Neuronal stem cell (in vitro differentiated cells): ENCODE measurements at regions not wholly inside any gene's neighbourhood (a gene's known extent, or its start where the extent isn't known, plus 50 kb on each side); places are given as distances from the start of the nearest gene placed in this dataset.
A peak's percentile ranks its signal among the peaks of the same experiment; 100 is the strongest.

ENCODE experiments used
- DNase-seq: peaks from one replicate; pipeline ENCODE4 v3.0.0-alpha.2; 2013; ENCODE audit warnings: low spot score
- H2AFZ ChIP-seq: one replicate; pipeline ENCODE4 v1.6.1; 2013; ENCODE audit warnings: mild to moderate bottlenecking, low read length, inconsistent platforms
- H2AK5ac ChIP-seq: 2 replicates; pipeline ENCODE4 v1.6.1; 2013; ENCODE audit warnings: low read depth, mild to moderate bottlenecking, inconsistent platforms, low read length, moderate library complexity, mixed read lengths
- H2BK120ac ChIP-seq: 2 replicates; pipeline ENCODE4 v1.6.1; 2013; ENCODE audit warnings: low read depth, mild to moderate bottlenecking, inconsistent platforms, low read length, moderate library complexity, mixed read lengths
- H2BK12ac ChIP-seq: one replicate; pipeline ENCODE4 v1.6.1; 2013; ENCODE audit warnings: low read length, inconsistent platforms
- H2BK15ac ChIP-seq: 2 replicates; pipeline ENCODE4 v1.6.1; 2013; ENCODE audit warnings: mild to moderate bottlenecking, low read length, inconsistent platforms, mixed read lengths
- H2BK5ac ChIP-seq: one replicate; pipeline ENCODE4 v1.6.1; 2013; ENCODE audit warnings: inconsistent platforms, mild to moderate bottlenecking, low read length, moderate library complexity
- H3K14ac ChIP-seq: one replicate; pipeline ENCODE4 v1.6.1; 2013; ENCODE audit warnings: low read length, inconsistent platforms
- H3K18ac ChIP-seq: 2 replicates; pipeline ENCODE4 v1.6.1; 2013; ENCODE audit warnings: low read length, inconsistent platforms
- H3K23ac ChIP-seq: 2 replicates; pipeline ENCODE4 v1.6.1; 2013; ENCODE audit warnings: low read depth, mild to moderate bottlenecking, mixed read lengths, low read length, inconsistent platforms; ENCODE audit not compliant: poor library complexity
- H3K27ac ChIP-seq: replicated peaks from 3 replicates; pipeline ENCODE4 v1.5.1; 2013; ENCODE audit warnings: low read length, inconsistent platforms
- H3K27me3 ChIP-seq, 3 experiments: 2 replicates each; pipeline ENCODE4 v1.6.1; 2013; ENCODE audit warnings: low read length in 3 of 3, mild to moderate bottlenecking in 2 of 3, inconsistent platforms in 1 of 3, low read depth in 1 of 3, mixed read lengths in 1 of 3, moderate library complexity in 1 of 3; ENCODE audit not compliant: control insufficient read depth in 3 of 3, insufficient read depth in 3 of 3
- H3K36me3 ChIP-seq, 2 donors: replicated peaks in 1 of 2; 2 replicates each; pipeline ENCODE4 v1.6.1; 2013; ENCODE audit warnings: low read length in 2 of 2; ENCODE audit not compliant: control insufficient read depth in 2 of 2, insufficient read depth in 2 of 2
- H3K4ac ChIP-seq: 2 replicates; pipeline ENCODE4 v1.6.1; 2013; ENCODE audit warnings: inconsistent platforms, mild to moderate bottlenecking, low read length, moderate library complexity
- H3K4me1 ChIP-seq, 2 donors: 1 replicate in 1 of 2; 2 replicates in 1 of 2; pipeline ENCODE4 v1.6.1; 2013; ENCODE audit warnings: low read length in 2 of 2, low read depth in 1 of 2; ENCODE audit not compliant: control insufficient read depth in 2 of 2, insufficient read depth in 1 of 2
- H3K4me2 ChIP-seq: one replicate; pipeline ENCODE4 v1.6.1; 2013; ENCODE audit warnings: mild to moderate bottlenecking, low read length, inconsistent platforms; ENCODE audit not compliant: insufficient read depth, poor library complexity, severe bottlenecking
- H3K4me3 ChIP-seq, 2 donors: 2 replicates each; pipeline ENCODE4 v1.5.1; 2013; ENCODE audit warnings: low read length in 2 of 2, mild to moderate bottlenecking in 2 of 2, inconsistent platforms in 1 of 2, moderate library complexity in 1 of 2
- H3K79me1 ChIP-seq: one replicate; pipeline ENCODE4 v1.6.1; 2013; ENCODE audit warnings: low read depth, mild to moderate bottlenecking, inconsistent platforms, low read length, moderate library complexity
- H3K9ac ChIP-seq: one replicate; pipeline ENCODE4 v1.6.1; 2013; ENCODE audit warnings: mild to moderate bottlenecking, low read depth, low read length, inconsistent platforms; ENCODE audit not compliant: poor library complexity
- H3K9me3 ChIP-seq, 2 donors: replicated peaks in 1 of 2; 2 replicates each; pipeline versions ENCODE3 to v1.6.1; 2013; ENCODE audit warnings: low read length in 2 of 2, mild to moderate bottlenecking in 2 of 2, inconsistent platforms in 1 of 2, low read depth in 1 of 2, mixed read lengths in 1 of 2, moderate library complexity in 1 of 2; ENCODE audit not compliant: control insufficient read depth in 2 of 2, insufficient read depth in 1 of 2
- H4K8ac ChIP-seq: one replicate; pipeline ENCODE4 v1.6.1; 2013; ENCODE audit warnings: low read depth, mild to moderate bottlenecking, inconsistent platforms, low read length, moderate library complexity
- H4K91ac ChIP-seq: one replicate; pipeline ENCODE4 v1.6.1; 2013; ENCODE audit warnings: low read length, low read depth, mild to moderate bottlenecking, inconsistent platforms; ENCODE audit not compliant: poor library complexity
- WGBS, 2 donors: extraction: QIAGEN DNeasy Blood & Tissue Kit; methylation state at CpG; one replicate each; pipeline ENCODE4 v1.1.7; 2013; ENCODE audit warnings: missing lambda C conversion rate in 2 of 2, mixed read lengths in 1 of 2; ENCODE audit not compliant: insufficient read length in 2 of 2, insufficient replicate concordance in 1 of 2; ENCODE audit errors: extremely low coverage in 2 of 2; 5-methylcytosine and 5-hydroxymethylcytosine counted together

DNA sequence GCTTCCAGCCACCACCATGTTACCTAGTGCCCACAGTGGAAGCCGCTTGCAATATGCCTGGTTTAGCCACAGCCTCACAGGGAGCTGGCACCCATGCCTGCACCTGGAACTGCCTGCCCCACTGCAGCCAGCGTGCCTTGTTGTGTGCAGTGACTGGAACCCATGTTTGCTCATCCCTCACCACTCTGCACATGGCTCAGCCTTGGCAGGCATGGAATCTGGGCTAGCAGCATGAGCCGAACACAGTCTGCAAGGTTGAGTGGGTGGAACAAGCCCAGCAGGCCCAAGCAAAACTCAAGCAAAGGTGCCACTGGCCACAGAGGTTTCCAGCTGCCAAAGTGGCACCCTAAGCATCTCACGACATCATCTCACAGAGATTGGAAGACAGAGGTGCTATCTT, 269.5 kb downstream of the PCDH20 start:
- Histone ChIP-seq H3K27me3 (no peaks in the 10 kb centered on the region), H4K91ac (no peak overlapping the region), H3K9ac (no peak overlapping the region), H2AK5ac (peak overlapping the region; percentile 23), H3K14ac (peak overlapping the region; percentile 63), H2BK15ac (no peak overlapping the region), H3K18ac (peak overlapping the region; percentile 72), H3K23ac (no peak overlapping the region), H3K9me3 (peaks cover 2 to 8% of the 10 kb centered on the region in 2 donors), H3K4me2 (no peak overlapping the region), H2BK5ac (no peak overlapping the region), H3K36me3 (no peaks in the 10 kb centered on the region), H4K8ac (no peak overlapping the region), H2BK120ac (no peak overlapping the region), H3K79me1 (no peaks in the 10 kb centered on the region), H3K27ac (no peak overlapping the region), H2BK12ac (no peak overlapping the region), H3K4ac (no peak overlapping the region), H3K4me1 (peaks cover 4 to 7% of the 10 kb centered on the region in 2 donors), H3K4me3 (no peak overlapping the region), H2AFZ (no peak overlapping the region)
- no peak for DNase-seq
- no CpG with 5 or more reads among the region's 4 CpGs for WGBS, 2 donors

DNA sequence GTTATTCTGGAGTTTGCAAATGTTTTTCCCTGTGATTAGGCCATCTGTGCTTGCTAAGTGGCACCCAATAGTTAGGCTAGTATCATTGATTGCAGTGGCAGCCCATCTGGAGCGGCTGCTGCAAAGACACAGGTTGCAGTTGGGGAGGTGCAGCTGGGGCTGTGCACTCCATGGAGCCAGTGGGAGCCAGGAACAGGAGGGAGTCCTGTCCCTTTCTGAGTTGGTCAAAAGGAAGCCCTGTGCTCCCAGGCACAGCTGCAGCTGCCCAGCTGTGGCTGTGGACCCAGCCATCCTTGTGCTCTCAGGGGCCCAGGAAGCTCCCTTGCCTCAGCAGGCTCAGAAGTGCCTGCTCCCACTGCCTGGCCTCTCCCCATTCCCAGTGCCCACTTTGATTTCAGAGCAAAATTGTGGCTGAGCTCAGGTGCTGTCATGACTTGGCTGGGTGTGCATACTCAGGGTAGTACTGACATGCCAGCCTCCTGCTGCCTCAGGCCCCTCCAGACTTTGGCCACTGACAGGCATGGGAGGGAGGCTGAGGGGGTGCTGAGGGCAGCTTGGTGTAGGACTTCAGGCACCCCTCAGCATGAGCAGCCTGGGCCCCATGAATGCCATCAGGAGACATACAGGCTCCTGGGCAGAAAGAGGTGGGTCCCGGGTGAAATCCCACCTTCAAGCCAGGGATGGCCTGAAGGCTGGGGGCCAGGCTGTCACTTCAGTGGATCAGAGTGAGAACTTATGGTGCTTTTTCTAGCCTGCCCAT, 270.6 kb downstream of the PCDH20 start:
- Histone ChIP-seq H3K9ac (no peak overlapping the region), H3K4me3 (no peak overlapping the region), H2BK15ac (peak overlapping the region; percentile 11), H3K23ac (no peak overlapping the region), H2AFZ (no peak overlapping the region), H4K91ac (no peak overlapping the region), H3K79me1 (no peaks in the 10 kb centered on the region), H3K14ac (no peak overlapping the region), H3K4ac (no peak overlapping the region), H4K8ac (no peak overlapping the region), H3K36me3 (no peaks in the 10 kb centered on the region), H3K9me3 (peaks cover 2 to 8% of the 10 kb centered on the region in 2 donors), H2BK5ac (no peak overlapping the region), H2AK5ac (no peak overlapping the region), H2BK12ac (peak overlapping the region; percentile 24), H3K4me1 (peaks cover 4 to 7% of the 10 kb centered on the region in 2 donors), H3K4me2 (no peak overlapping the region), H2BK120ac (no peak overlapping the region), H3K27ac (no peak overlapping the region), H3K27me3 (no peaks in the 10 kb centered on the region), H3K18ac (peak overlapping the region; percentile 40)
- DNase-seq = no peak
- no CpG with 5 or more reads among the region's 2 CpGs for WGBS, 2 donors

DNA sequence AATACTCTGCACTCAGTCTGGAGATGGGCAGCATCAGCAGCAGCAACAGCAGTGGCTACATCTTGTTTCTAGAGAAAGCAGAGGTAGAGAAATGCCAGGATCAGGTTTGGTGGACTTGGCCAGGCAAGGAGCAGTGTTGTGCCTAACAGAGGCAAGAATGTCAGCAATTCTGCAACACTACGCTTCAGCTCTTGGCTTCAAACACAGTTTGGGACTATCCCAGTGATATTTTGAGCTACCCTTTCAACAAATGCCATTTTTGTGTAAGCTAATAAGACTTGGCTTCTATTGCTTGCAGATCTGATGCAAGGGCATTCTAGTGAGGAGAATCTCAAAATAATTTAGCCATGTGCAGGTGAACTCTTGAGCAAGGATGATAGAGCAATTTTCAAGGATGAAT, 271.3 kb downstream of the PCDH20 start:
- no peak overlapping the region for H3K9ac ChIP-seq
- H2AK5ac ChIP-seq = no peak overlapping the region
- WGBS, 2 donors = no CpG with 5 or more reads among the region's 1 CpG
- H2AFZ ChIP-seq = no peak overlapping the region
- H3K4me1 ChIP-seq = peaks cover 4 to 7% of the 10 kb centered on the region in 2 donors
- H3K4me2 ChIP-seq = no peak overlapping the region
- no peak overlapping the region for H4K91ac ChIP-seq
- no peak overlapping the region for H2BK120ac ChIP-seq
- H3K4ac ChIP-seq = no peak overlapping the region
- H2BK15ac ChIP-seq = no peak overlapping the region
- no peak overlapping the region for H4K8ac ChIP-seq
- H3K4me3 ChIP-seq = no peak overlapping the region
- no peaks in the 10 kb centered on the region for H3K27me3 ChIP-seq
- DNase-seq = no peak
- H3K14ac ChIP-seq = no peak overlapping the region
- no peaks in the 10 kb centered on the region for H3K79me1 ChIP-seq
- H2BK5ac ChIP-seq = no peak overlapping the region
- H3K23ac ChIP-seq = no peak overlapping the region
- H2BK12ac ChIP-seq = no peak overlapping the region
- no peak overlapping the region for H3K27ac ChIP-seq
- H3K36me3 ChIP-seq = no peaks in the 10 kb centered on the region
- H3K9me3 ChIP-seq = peaks cover 2 to 8% of the 10 kb centered on the region in 2 donors
- peak overlapping the region; percentile 7 for H3K18ac ChIP-seq

DNA sequence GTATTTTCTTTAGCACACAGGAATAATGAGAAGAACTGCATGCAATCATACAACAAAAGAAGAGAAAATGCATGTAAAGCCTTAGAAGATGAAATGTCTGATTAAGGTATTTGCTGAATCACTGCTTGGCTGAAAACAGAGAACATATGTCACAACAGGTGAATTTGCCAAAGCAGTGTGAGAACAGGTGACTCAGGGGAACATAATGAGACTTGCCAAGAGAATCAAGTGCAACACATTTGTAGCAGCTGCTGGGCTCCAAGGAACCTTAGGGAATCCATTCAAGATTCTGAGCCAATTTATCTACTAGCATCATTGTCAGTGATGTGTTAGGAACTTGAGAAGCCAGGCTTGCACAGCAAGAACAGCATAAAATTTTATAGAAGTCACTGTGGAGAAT, 273.1 kb downstream of the PCDH20 start:
- no peak overlapping the region for H3K4me3 ChIP-seq
- H3K4me1 ChIP-seq = no peaks in the 10 kb centered on the region
- H3K27ac ChIP-seq = no peak overlapping the region
- no peak overlapping the region for H3K4me2 ChIP-seq
- no peak overlapping the region for H4K91ac ChIP-seq
- no peak overlapping the region for H3K14ac ChIP-seq
- no peak overlapping the region for H2AFZ ChIP-seq
- no peak for DNase-seq
- no peaks in the 10 kb centered on the region for H3K27me3 ChIP-seq
- H3K4ac ChIP-seq = no peak overlapping the region
- H2BK120ac ChIP-seq = no peak overlapping the region
- no peak overlapping the region for H2BK5ac ChIP-seq
- no peak overlapping the region for H3K9ac ChIP-seq
- H2BK12ac ChIP-seq = no peak overlapping the region
- no peak overlapping the region for H4K8ac ChIP-seq
- peaks cover 2 to 8% of the 10 kb centered on the region in 2 donors for H3K9me3 ChIP-seq
- H3K23ac ChIP-seq = no peak overlapping the region
- H2AK5ac ChIP-seq = no peak overlapping the region
- no peak overlapping the region for H3K18ac ChIP-seq
- H3K36me3 ChIP-seq = no peaks in the 10 kb centered on the region
- H3K79me1 ChIP-seq = no peaks in the 10 kb centered on the region
- no peak overlapping the region for H2BK15ac ChIP-seq
